ENCODE measurements at regions not wholly inside any gene's neighbourhood (a gene's known extent, or its start where the extent isn't known, plus 50 kb on each side); places are given as distances from the start of the nearest gene placed in this dataset.

GRCh38 chr11:131146827-131147490 lies 223.5 kb upstream of the NTM start:
- DNase-seq (ENCODE audit: low read depth) (no peak), FAIRE-seq (no peak)
- no peak overlapping the region for H3K4me3 ChIP-seq (ENCODE audit: low read depth, low read length)
- H3K36me3 ChIP-seq (ENCODE audit: control insufficient read depth, insufficient read depth, low read length) = no peaks in the 10 kb centered on the region
- H3K27me3 ChIP-seq (ENCODE audit: control insufficient read depth, insufficient read depth, low read length) = no peaks in the 10 kb centered on the region
- TF ChIP-seq CTCF (IDR thresholded peaks at IDR 0.05; ENCODE audit: insufficient read depth, low read length, severe bottlenecking) = no peak

GRCh38 chr11:131154351-131154750 lies 216.1 kb upstream of the NTM start:
- Histone ChIP-seq H3K36me3 (ENCODE audit: control insufficient read depth, insufficient read depth, low read length) (no peaks in the 10 kb centered on the region), H3K27me3 (ENCODE audit: control insufficient read depth, insufficient read depth, low read length) (no peaks in the 10 kb centered on the region), H3K4me3 (ENCODE audit: low read depth, low read length) (no peak overlapping the region)
- DNase-seq (ENCODE audit: low read depth) = no peak
- no peak for FAIRE-seq
- TF ChIP-seq CTCF (IDR thresholded peaks at IDR 0.05; ENCODE audit: insufficient read depth, low read length, severe bottlenecking) = no peak

- FAIRE-seq = no peak
- no peaks in the 10 kb centered on the region for H3K27me3 ChIP-seq (ENCODE audit: control insufficient read depth, insufficient read depth, low read length)
- no peaks in the 10 kb centered on the region for H3K36me3 ChIP-seq (ENCODE audit: control insufficient read depth, insufficient read depth, low read length)
- no peak for TF ChIP-seq CTCF (IDR thresholded peaks at IDR 0.05; ENCODE audit: insufficient read depth, low read length, severe bottlenecking)
- no peak for DNase-seq (ENCODE audit: low read depth)
- no peak overlapping the region for H3K4me3 ChIP-seq (ENCODE audit: low read depth, low read length)
Measured at GRCh38 chr11:131157678-131158077, 212.7 kb upstream of the NTM start.

GRCh38 chr11:131160846-131161245 lies 209.6 kb upstream of the NTM start:
- Histone ChIP-seq H3K4me3 (ENCODE audit: low read depth, low read length) (no peak overlapping the region), H3K27me3 (ENCODE audit: control insufficient read depth, insufficient read depth, low read length) (no peaks in the 10 kb centered on the region), H3K36me3 (ENCODE audit: control insufficient read depth, insufficient read depth, low read length) (no peaks in the 10 kb centered on the region)
- TF ChIP-seq CTCF (IDR thresholded peaks at IDR 0.05; ENCODE audit: insufficient read depth, low read length, severe bottlenecking) = no peak
- FAIRE-seq = no peak
- no peak for DNase-seq (ENCODE audit: low read depth)

GRCh38 chr11:131163613-131164012 lies 206.8 kb upstream of the NTM start:
- no peak overlapping the region for H3K4me3 ChIP-seq (ENCODE audit: low read depth, low read length)
- DNase-seq (ENCODE audit: low read depth) (no peak), FAIRE-seq (no peak)
- H3K36me3 ChIP-seq (ENCODE audit: control insufficient read depth, insufficient read depth, low read length) = no peaks in the 10 kb centered on the region
- no peaks in the 10 kb centered on the region for H3K27me3 ChIP-seq (ENCODE audit: control insufficient read depth, insufficient read depth, low read length)
- no peak for TF ChIP-seq CTCF (IDR thresholded peaks at IDR 0.05; ENCODE audit: insufficient read depth, low read length, severe bottlenecking)

- no peak overlapping the region for H3K4me3 ChIP-seq (ENCODE audit: low read depth, low read length)
- FAIRE-seq (no peak), DNase-seq (ENCODE audit: low read depth) (no peak)
- H3K36me3 ChIP-seq (ENCODE audit: control insufficient read depth, insufficient read depth, low read length) = no peaks in the 10 kb centered on the region
- no peaks in the 10 kb centered on the region for H3K27me3 ChIP-seq (ENCODE audit: control insufficient read depth, insufficient read depth, low read length)
- no peak for TF ChIP-seq CTCF (IDR thresholded peaks at IDR 0.05; ENCODE audit: insufficient read depth, low read length, severe bottlenecking)
Measured at GRCh38 chr11:131165036-131165435, 205.4 kb upstream of the NTM start.

Measured in bronchial epithelial cell (primary cell).